ENCODE measurements at regions not wholly inside any gene's neighbourhood (a gene's known extent, or its start where the extent isn't known, plus 50 kb on each side); places are given as distances from the start of the nearest gene placed in this dataset.

GRCh38 chr5:145483212-145483611, 351.9 kb downstream of the PRELID2 start:
- H3K27ac ChIP-seq (ENCODE audit: low read depth, low read length) = no peak overlapping the region
- no peaks in the 10 kb centered on the region for H3K9me3 ChIP-seq (ENCODE audit: control insufficient read depth, insufficient read depth, low read length)
- no peaks in the 10 kb centered on the region for H3K36me3 ChIP-seq (ENCODE audit: control insufficient read depth, insufficient read depth, low read length)
- no peaks in the 10 kb centered on the region for H3K27me3 ChIP-seq (ENCODE audit: control insufficient read depth, insufficient read depth, low read length)
- no peak overlapping the region for H3K4me3 ChIP-seq (ENCODE audit: low read depth, low read length)
- no peak overlapping the region for H3K9ac ChIP-seq (ENCODE audit: low read depth, low read length)
- H3K4me1 ChIP-seq (ENCODE audit: control insufficient read depth, insufficient read depth, low read length) = no peaks in the 10 kb centered on the region; the same call in 1 of the 2 replicates

- H3K9me3 ChIP-seq (ENCODE audit: control insufficient read depth, insufficient read depth, low read length) = no peaks in the 10 kb centered on the region
- H3K4me3 ChIP-seq (ENCODE audit: low read depth, low read length) = no peak overlapping the region
- H3K9ac ChIP-seq (ENCODE audit: low read depth, low read length) = no peak overlapping the region
- H3K4me1 ChIP-seq (ENCODE audit: control insufficient read depth, insufficient read depth, low read length) = no peaks in the 10 kb centered on the region; the same call in 1 of the 2 replicates
- no peak overlapping the region for H3K27ac ChIP-seq (ENCODE audit: low read depth, low read length)
- H3K27me3 ChIP-seq (ENCODE audit: control insufficient read depth, insufficient read depth, low read length) = no peaks in the 10 kb centered on the region
- H3K36me3 ChIP-seq (ENCODE audit: control insufficient read depth, insufficient read depth, low read length) = no peaks in the 10 kb centered on the region
Observed at GRCh38 chr5:145479857-145480256, 355.3 kb downstream of the PRELID2 start.

- no peaks in the 10 kb centered on the region for H3K27me3 ChIP-seq (ENCODE audit: control insufficient read depth, insufficient read depth, low read length)
- H3K27ac ChIP-seq (ENCODE audit: low read depth, low read length) = no peak overlapping the region
- no peak overlapping the region for H3K4me3 ChIP-seq (ENCODE audit: low read depth, low read length)
Observed at GRCh38 chr5:145479271-145479670, 355.9 kb downstream of the PRELID2 start.

GRCh38 chr5:145478651-145479050, 356.5 kb downstream of the PRELID2 start:
- Histone ChIP-seq H3K4me3 (ENCODE audit: low read depth, low read length) (no peak overlapping the region), H3K27me3 (ENCODE audit: control insufficient read depth, insufficient read depth, low read length) (no peaks in the 10 kb centered on the region), H3K36me3 (ENCODE audit: control insufficient read depth, insufficient read depth, low read length) (no peaks in the 10 kb centered on the region), H3K4me1 (ENCODE audit: control insufficient read depth, insufficient read depth, low read length) (no peaks in the 10 kb centered on the region; the same call in 1 of the 2 replicates), H3K27ac (ENCODE audit: low read depth, low read length) (no peak overlapping the region), H3K9ac (ENCODE audit: low read depth, low read length) (no peak overlapping the region), H3K9me3 (ENCODE audit: control insufficient read depth, insufficient read depth, low read length) (no peaks in the 10 kb centered on the region)

More at GRCh38 chr5:145479271-145479670, 355.9 kb downstream of the PRELID2 start:
- no peaks in the 10 kb centered on the region for H3K36me3 ChIP-seq (ENCODE audit: control insufficient read depth, insufficient read depth, low read length)
- no peaks in the 10 kb centered on the region; the same call in 1 of the 2 replicates for H3K4me1 ChIP-seq (ENCODE audit: control insufficient read depth, insufficient read depth, low read length)
- no peaks in the 10 kb centered on the region for H3K9me3 ChIP-seq (ENCODE audit: control insufficient read depth, insufficient read depth, low read length)
- H3K9ac ChIP-seq (ENCODE audit: low read depth, low read length) = no peak overlapping the region

- H3K9ac ChIP-seq (ENCODE audit: low read depth, low read length) = no peak overlapping the region
- no peak overlapping the region for H3K27ac ChIP-seq (ENCODE audit: low read depth, low read length)
- H3K27me3 ChIP-seq (ENCODE audit: control insufficient read depth, insufficient read depth, low read length) = no peaks in the 10 kb centered on the region
- no peaks in the 10 kb centered on the region; the same call in 1 of the 2 replicates for H3K4me1 ChIP-seq (ENCODE audit: control insufficient read depth, insufficient read depth, low read length)
- no peaks in the 10 kb centered on the region for H3K9me3 ChIP-seq (ENCODE audit: control insufficient read depth, insufficient read depth, low read length)
- H3K36me3 ChIP-seq (ENCODE audit: control insufficient read depth, insufficient read depth, low read length) = no peaks in the 10 kb centered on the region
- H3K4me3 ChIP-seq (ENCODE audit: low read depth, low read length) = no peak overlapping the region
Observed at GRCh38 chr5:145473042-145473642, 362.0 kb downstream of the PRELID2 start.

- Histone ChIP-seq H3K27me3 (ENCODE audit: control insufficient read depth, insufficient read depth, low read length) (no peaks in the 10 kb centered on the region), H3K27ac (ENCODE audit: low read depth, low read length) (no peak overlapping the region), H3K9me3 (ENCODE audit: control insufficient read depth, insufficient read depth, low read length) (no peaks in the 10 kb centered on the region), H3K4me1 (ENCODE audit: control insufficient read depth, insufficient read depth, low read length) (no peaks in the 10 kb centered on the region; the same call in 1 of the 2 replicates), H3K9ac (ENCODE audit: low read depth, low read length) (no peak overlapping the region), H3K4me3 (ENCODE audit: low read depth, low read length) (no peak overlapping the region), H3K36me3 (ENCODE audit: control insufficient read depth, insufficient read depth, low read length) (no peaks in the 10 kb centered on the region)
Observed at GRCh38 chr5:145471831-145472612, 363.1 kb downstream of the PRELID2 start.

- H3K27ac ChIP-seq (ENCODE audit: low read depth, low read length) = no peak overlapping the region
- no peaks in the 10 kb centered on the region; the same call in 1 of the 2 replicates for H3K4me1 ChIP-seq (ENCODE audit: control insufficient read depth, insufficient read depth, low read length)
- no peaks in the 10 kb centered on the region for H3K9me3 ChIP-seq (ENCODE audit: control insufficient read depth, insufficient read depth, low read length)
- H3K36me3 ChIP-seq (ENCODE audit: control insufficient read depth, insufficient read depth, low read length) = no peaks in the 10 kb centered on the region
- H3K4me3 ChIP-seq (ENCODE audit: low read depth, low read length) = no peak overlapping the region
- no peaks in the 10 kb centered on the region for H3K27me3 ChIP-seq (ENCODE audit: control insufficient read depth, insufficient read depth, low read length)
- no peak overlapping the region for H3K9ac ChIP-seq (ENCODE audit: low read depth, low read length)
Observed at GRCh38 chr5:145471026-145471425, 364.1 kb downstream of the PRELID2 start.

GRCh38 chr5:145470396-145470979, 364.7 kb downstream of the PRELID2 start:
- Histone ChIP-seq H3K9me3 (ENCODE audit: control insufficient read depth, insufficient read depth, low read length) (no peaks in the 10 kb centered on the region), H3K27ac (ENCODE audit: low read depth, low read length) (no peak overlapping the region), H3K36me3 (ENCODE audit: control insufficient read depth, insufficient read depth, low read length) (no peaks in the 10 kb centered on the region), H3K9ac (ENCODE audit: low read depth, low read length) (no peak overlapping the region), H3K4me3 (ENCODE audit: low read depth, low read length) (no peak overlapping the region), H3K4me1 (ENCODE audit: control insufficient read depth, insufficient read depth, low read length) (no peaks in the 10 kb centered on the region; the same call in 1 of the 2 replicates), H3K27me3 (ENCODE audit: control insufficient read depth, insufficient read depth, low read length) (no peaks in the 10 kb centered on the region)

GRCh38 chr5:145467446-145467845, 367.7 kb downstream of the PRELID2 start:
- Histone ChIP-seq H3K36me3 (ENCODE audit: control insufficient read depth, insufficient read depth, low read length) (no peaks in the 10 kb centered on the region), H3K9me3 (ENCODE audit: control insufficient read depth, insufficient read depth, low read length) (no peaks in the 10 kb centered on the region), H3K27me3 (ENCODE audit: control insufficient read depth, insufficient read depth, low read length) (no peaks in the 10 kb centered on the region), H3K4me1 (ENCODE audit: control insufficient read depth, insufficient read depth, low read length) (no peaks in the 10 kb centered on the region; the same call in 1 of the 2 replicates), H3K9ac (ENCODE audit: low read depth, low read length) (no peak overlapping the region), H3K4me3 (ENCODE audit: low read depth, low read length) (no peak overlapping the region), H3K27ac (ENCODE audit: low read depth, low read length) (no peak overlapping the region)

- Histone ChIP-seq H3K4me3 (ENCODE audit: low read depth, low read length) (no peak overlapping the region), H3K9me3 (ENCODE audit: control insufficient read depth, insufficient read depth, low read length) (no peaks in the 10 kb centered on the region), H3K36me3 (ENCODE audit: control insufficient read depth, insufficient read depth, low read length) (no peaks in the 10 kb centered on the region), H3K27ac (ENCODE audit: low read depth, low read length) (no peak overlapping the region), H3K4me1 (ENCODE audit: control insufficient read depth, insufficient read depth, low read length) (no peaks in the 10 kb centered on the region; the same call in 1 of the 2 replicates), H3K9ac (ENCODE audit: low read depth, low read length) (no peak overlapping the region), H3K27me3 (ENCODE audit: control insufficient read depth, insufficient read depth, low read length) (no peaks in the 10 kb centered on the region)
Observed at GRCh38 chr5:145466533-145466932, 368.6 kb downstream of the PRELID2 start.

All from HUES48 (cell line).